ENCODE measurements at regions not wholly inside any gene's neighbourhood (a gene's known extent, or its start where the extent isn't known, plus 50 kb on each side); places are given as distances from the start of the nearest gene placed in this dataset.

DNA sequence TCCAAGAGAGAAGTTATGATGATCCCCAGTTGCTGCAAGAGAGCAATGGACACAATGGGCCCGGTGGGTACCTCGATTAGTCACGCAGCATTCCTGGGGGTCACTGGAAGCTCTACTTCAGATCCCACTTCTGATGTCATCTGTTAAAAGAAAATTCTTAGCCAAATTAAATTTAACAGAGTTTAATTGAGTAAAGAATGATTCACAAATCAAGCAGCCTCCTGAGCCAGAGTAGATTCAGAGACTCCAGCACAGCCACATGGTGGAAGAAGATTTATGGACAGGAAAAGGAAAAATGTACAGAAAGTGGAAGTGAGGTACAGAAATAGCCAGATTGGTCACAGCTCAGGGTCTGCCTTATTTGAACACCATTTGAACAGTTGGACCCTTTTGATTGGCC is 107.5 kb downstream of the SPTSSA start:
- no peak for TF ChIP-seq CTCF (IDR thresholded peaks at IDR 0.05)
- no peak for TF ChIP-seq POLR2A (IDR thresholded peaks at IDR 0.05)
- no peak for TF ChIP-seq POLR2AphosphoS5 (IDR thresholded peaks at IDR 0.05)
